H1 (cell line): ENCODE measurements at regions not wholly inside any gene's neighbourhood (a gene's known extent, or its start where the extent isn't known, plus 50 kb on each side); places are given as distances from the start of the nearest gene placed in this dataset.
"Not testable (repeated sequence)": the region's sequence is repeated elsewhere in the genome, so short reads cannot be mapped to it uniquely, and the experiment has no call there.

Experiments used
- CTCF ChIA-PET: fragments of 300-600 bp; sonication (Branson Sonifier 250); formaldehyde crosslinking; loops from one replicate; lab custom pipeline; 2021; ENCODE audit not compliant: partially characterized antibody; lab: Charles Lee
- POLR2A ChIA-PET: fragments of 300-600 bp; sonication (Branson Sonifier 250); formaldehyde crosslinking; loops from one replicate; lab custom pipeline; 2021; ENCODE audit warnings: inconsistent platforms; ENCODE audit not compliant: partially characterized antibody; lab: Charles Lee
- DNase-seq, 2 experiments: peaks; one replicate each; pipeline versions ENCODE4 v3.0.0 to v3.0.0-alpha.2; 2010 to 2022; ENCODE audit warnings: low spot score in 2 of 2, low read depth in 1 of 2, mixed read lengths in 1 of 2
- FAIRE-seq: peaks from 2 replicates; lab custom pipeline; 2011; peaks lifted over from hg19 to GRCh38; lab: Jason Lieb, UNC
- H2AFZ ChIP-seq: 2 replicates; pipeline ENCODE4 v1.8.1; 2012; ENCODE audit warnings: low read length, inconsistent platforms
- H2AK5ac ChIP-seq: 2 replicates; pipeline ENCODE4 v1.6.1; 2013; ENCODE audit warnings: low read depth, low read length
- H2BK120ac ChIP-seq: replicated peaks from 2 replicates; pipeline ENCODE3; 2013; ENCODE audit warnings: low read depth, low read length, inconsistent platforms
- H2BK12ac ChIP-seq: 2 replicates; pipeline ENCODE4 v1.6.1; 2013; ENCODE audit warnings: low read depth, low read length
- H2BK15ac ChIP-seq: 2 replicates; pipeline ENCODE4 v1.6.1; 2013; ENCODE audit warnings: low read length
- H2BK20ac ChIP-seq: 2 replicates; pipeline ENCODE4 v1.6.1; 2013; ENCODE audit warnings: low read length
- H2BK5ac ChIP-seq: 2 replicates; pipeline ENCODE4 v1.6.1; 2013; ENCODE audit warnings: low read depth, low read length
- H3K14ac ChIP-seq: 2 replicates; pipeline ENCODE4 v1.6.1; 2013; ENCODE audit warnings: inconsistent platforms; ENCODE audit not compliant: insufficient read length
- H3K18ac ChIP-seq: 2 replicates; pipeline ENCODE4 v1.6.1; 2013; ENCODE audit warnings: low read length; ENCODE audit errors: extremely low read depth
- H3K23ac ChIP-seq: 2 replicates; pipeline ENCODE4 v1.6.1; 2013; ENCODE audit warnings: inconsistent platforms; ENCODE audit not compliant: insufficient read length
- H3K23me2 ChIP-seq: 2 replicates; pipeline ENCODE4 v1.6.1; 2013; ENCODE audit warnings: low read depth, low read length
- H3K27ac ChIP-seq: 2 replicates; pipeline ENCODE4 v1.6.1; 2011; ENCODE audit warnings: low read depth, low read length, inconsistent platforms
- H3K27me3 ChIP-seq, 4 experiments: replicated peaks in 1 of 4; 1 replicate in 1 of 4; 2 replicates in 3 of 4; pipeline versions ENCODE4 v1.6.1 to v1.8.1; 2011 to 2013; ENCODE audit warnings: low read length in 3 of 4, mild to moderate bottlenecking in 3 of 4, inconsistent platforms in 2 of 4, mixed read lengths in 2 of 4, moderate library complexity in 1 of 4; ENCODE audit not compliant: control insufficient read depth in 3 of 4, insufficient read depth in 3 of 4; ENCODE audit errors: extremely low read depth in 1 of 4
- H3K36me3 ChIP-seq, 4 experiments: 2 replicates each; pipeline versions ENCODE4 v1.6.1 to v1.8.1; 2011 to 2013; ENCODE audit warnings: mild to moderate bottlenecking in 4 of 4, low read length in 3 of 4, moderate library complexity in 2 of 4, control low read depth in 1 of 4, inconsistent platforms in 1 of 4; ENCODE audit not compliant: insufficient read depth in 4 of 4, control insufficient read depth in 2 of 4
- H3K4ac ChIP-seq: replicated peaks from 2 replicates; pipeline ENCODE3; 2013; ENCODE audit warnings: low read length, low read depth, mixed read lengths, inconsistent platforms; ENCODE audit not compliant: insufficient read length
- H3K4me1 ChIP-seq, 4 experiments: replicated peaks in 1 of 4; 1 replicate in 1 of 4; 2 replicates in 3 of 4; pipeline versions ENCODE4 v1.6.1 to v1.8.1; 2011 to 2013; ENCODE audit warnings: low read length in 3 of 4, inconsistent platforms in 2 of 4, mixed read lengths in 1 of 4; ENCODE audit not compliant: insufficient read depth in 4 of 4, control insufficient read depth in 3 of 4
- H3K4me2 ChIP-seq, 2 experiments: 2 replicates each; pipeline versions ENCODE4 v1.6.1 to v1.8.1; 2011 to 2013; ENCODE audit warnings: low read depth in 2 of 2, low read length in 2 of 2, control low read depth in 1 of 2, inconsistent platforms in 1 of 2, mild to moderate bottlenecking in 1 of 2; ENCODE audit not compliant: insufficient read depth in 1 of 2
- H3K4me3 ChIP-seq, 4 experiments: fragments of 200-600, 300-600 bp in 1 of 4; sonication (generic), shearing (Covaris generic), sonication (Bioruptor Twin) in 1 of 4; 2 replicates each; pipeline versions ENCODE4 v1.5.1 to v1.8.1; 2011 to 2016; ENCODE audit warnings: low read length in 4 of 4, low read depth in 3 of 4, control low read depth in 2 of 4, inconsistent platforms in 2 of 4, mild to moderate bottlenecking in 2 of 4, mixed read lengths in 1 of 4, moderate library complexity in 1 of 4; ENCODE audit not compliant: insufficient read depth in 2 of 4; ENCODE audit errors: extremely low read depth in 1 of 4
- H3K56ac ChIP-seq: replicated peaks from 2 replicates; pipeline ENCODE3; 2013; ENCODE audit warnings: low read depth, mild to moderate bottlenecking, mixed read lengths, low read length, inconsistent platforms; ENCODE audit not compliant: insufficient read length
- H3K79me1 ChIP-seq: 2 replicates; pipeline ENCODE4 v1.6.1; 2013; ENCODE audit warnings: low read depth, low read length, control low read depth
- H3K79me2 ChIP-seq, 2 experiments: 2 replicates each; pipeline versions ENCODE4 v1.6.1 to v1.8.1; 2012 to 2013; ENCODE audit warnings: low read length in 2 of 2, mild to moderate bottlenecking in 2 of 2, inconsistent platforms in 1 of 2; ENCODE audit not compliant: insufficient read depth in 2 of 2, control insufficient read depth in 1 of 2
- H3K9ac ChIP-seq, 4 experiments: replicated peaks in 1 of 4; 1 replicate in 1 of 4; 2 replicates in 3 of 4; pipeline versions ENCODE4 v1.6.1 to v1.8.1; 2011 to 2013; ENCODE audit warnings: low read depth in 3 of 4, low read length in 3 of 4, control low read depth in 2 of 4, mild to moderate bottlenecking in 2 of 4, moderate library complexity in 2 of 4, inconsistent platforms in 1 of 4; ENCODE audit errors: extremely low read depth in 1 of 4
- H3K9me3 ChIP-seq, 2 experiments: 2 replicates each; pipeline versions ENCODE4 v1.6.1 to v1.8.1; 2012 to 2013; ENCODE audit warnings: mild to moderate bottlenecking in 2 of 2, moderate library complexity in 2 of 2, control low read depth in 1 of 2, inconsistent platforms in 1 of 2, low read depth in 1 of 2, low read length in 1 of 2, mixed read lengths in 1 of 2; ENCODE audit not compliant: insufficient read depth in 2 of 2
- H4K20me1 ChIP-seq, 2 experiments: replicated peaks in 1 of 2; 2 replicates each; pipeline versions ENCODE3 to v1.8.1; 2011 to 2013; ENCODE audit warnings: inconsistent platforms in 2 of 2, low read length in 2 of 2, mild to moderate bottlenecking in 1 of 2; ENCODE audit not compliant: insufficient read depth in 2 of 2, control insufficient read depth in 1 of 2
- H4K5ac ChIP-seq: 2 replicates; pipeline ENCODE4 v1.6.1; 2013; ENCODE audit warnings: low read length, low read depth, mixed read lengths, inconsistent platforms; ENCODE audit not compliant: insufficient read length
- H4K8ac ChIP-seq: 2 replicates; pipeline ENCODE4 v1.8.0; 2013; ENCODE audit warnings: mild to moderate bottlenecking, moderate library complexity, low read length, inconsistent platforms; ENCODE audit not compliant: insufficient read depth; ENCODE audit errors: extremely low read depth
- H4K91ac ChIP-seq: replicated peaks from 2 replicates; pipeline ENCODE3; 2013; ENCODE audit warnings: low read length, mixed read lengths, inconsistent platforms; ENCODE audit not compliant: insufficient read length
- WGBS, 2 experiments: shearing (Covaris generic) in 1 of 2; methylation state at CpG; one replicate each; pipeline versions ENCODE4 v1.1.6 to v1.1.7; 2013 to 2015; ENCODE audit warnings: low lambda C conversion rate in 2 of 2, mixed read lengths in 2 of 2, inconsistent platforms in 1 of 2, low coverage in 1 of 2, missing lambda C conversion rate in 1 of 2; ENCODE audit not compliant: insufficient replicate concordance in 2 of 2, insufficient coverage in 1 of 2, insufficient read length in 1 of 2; ENCODE audit errors: extremely low coverage in 1 of 2, missing lambda C conversion rate in 1 of 2; 5-methylcytosine and 5-hydroxymethylcytosine counted together

DNA sequence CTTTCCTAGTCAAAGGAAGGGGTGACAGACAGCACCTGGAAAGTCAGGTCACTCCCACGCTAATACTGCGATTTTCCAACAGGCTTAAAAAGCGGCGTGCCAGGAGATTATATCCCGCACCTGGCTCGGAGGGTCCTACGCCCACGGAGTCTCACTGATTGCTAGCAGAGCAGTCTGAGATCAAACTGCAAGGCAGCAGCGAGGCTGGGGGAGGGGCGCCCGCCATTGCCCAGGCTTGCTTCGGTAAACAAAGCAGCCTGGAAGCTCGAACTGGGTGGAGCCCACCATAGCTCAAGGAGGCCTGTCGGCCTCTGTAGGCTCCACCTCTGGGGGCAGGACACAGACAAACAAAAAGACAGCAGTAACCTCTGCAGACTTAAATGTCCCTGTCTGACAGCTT is 392.6 kb upstream of the LMO3 start:
- H4K5ac ChIP-seq, H4K20me1 ChIP-seq, H3K23me2 ChIP-seq, H3K9ac ChIP-seq, H3K4me2 ChIP-seq, H3K56ac ChIP-seq, H3K27ac ChIP-seq, H3K4ac ChIP-seq, H2AFZ ChIP-seq, H2BK15ac ChIP-seq, H4K91ac ChIP-seq, H3K36me3 ChIP-seq, H3K9me3 ChIP-seq, H2AK5ac ChIP-seq, H3K18ac ChIP-seq, CTCF ChIA-PET, H3K14ac ChIP-seq, H3K4me3 ChIP-seq, H2BK120ac ChIP-seq, H2BK5ac ChIP-seq, H3K27me3 ChIP-seq, H3K79me2 ChIP-seq, FAIRE-seq, DNase-seq, H2BK12ac ChIP-seq, H2BK20ac ChIP-seq, H3K4me1 ChIP-seq, H4K8ac ChIP-seq, H3K79me1 ChIP-seq, H3K23ac ChIP-seq: not testable (repeated sequence)
- POLR2A ChIA-PET: interaction anchor here (0.6 kb wide), 1 partner anchor 633 kb away, joined by 3 read pairs; no protein-coding TSS in a partner anchor
- 92% methylated on average over 13 of the region's 14 CpGs; no CpG with 5 or more reads in 1 of the 2 experiments for WGBS, 2 experiments
